PC-9 (cell line): ENCODE measurements at regions not wholly inside any gene's neighbourhood (a gene's known extent, or its start where the extent isn't known, plus 50 kb on each side); places are given as distances from the start of the nearest gene placed in this dataset.

ENCODE experiments used
- EZH2 ChIP-seq: fragments of 200-600 bp; sonication (generic); IDR thresholded peaks from 2 replicates; pipeline ENCODE4 v1.8.0; 2017; ENCODE audit warnings: antibody characterized with exemption, low read depth
- TF ChIP-seq, protein P1 (sequence below): fragments of 200-600 bp; sonication (generic); conservative IDR thresholded peaks from 2 replicates; pipeline ENCODE4 v1.6.1; 2017; ENCODE audit warnings: mixed run types, antibody characterized with exemption, mild to moderate bottlenecking, moderate library complexity

- TF ChIP-seq, protein P1, sequence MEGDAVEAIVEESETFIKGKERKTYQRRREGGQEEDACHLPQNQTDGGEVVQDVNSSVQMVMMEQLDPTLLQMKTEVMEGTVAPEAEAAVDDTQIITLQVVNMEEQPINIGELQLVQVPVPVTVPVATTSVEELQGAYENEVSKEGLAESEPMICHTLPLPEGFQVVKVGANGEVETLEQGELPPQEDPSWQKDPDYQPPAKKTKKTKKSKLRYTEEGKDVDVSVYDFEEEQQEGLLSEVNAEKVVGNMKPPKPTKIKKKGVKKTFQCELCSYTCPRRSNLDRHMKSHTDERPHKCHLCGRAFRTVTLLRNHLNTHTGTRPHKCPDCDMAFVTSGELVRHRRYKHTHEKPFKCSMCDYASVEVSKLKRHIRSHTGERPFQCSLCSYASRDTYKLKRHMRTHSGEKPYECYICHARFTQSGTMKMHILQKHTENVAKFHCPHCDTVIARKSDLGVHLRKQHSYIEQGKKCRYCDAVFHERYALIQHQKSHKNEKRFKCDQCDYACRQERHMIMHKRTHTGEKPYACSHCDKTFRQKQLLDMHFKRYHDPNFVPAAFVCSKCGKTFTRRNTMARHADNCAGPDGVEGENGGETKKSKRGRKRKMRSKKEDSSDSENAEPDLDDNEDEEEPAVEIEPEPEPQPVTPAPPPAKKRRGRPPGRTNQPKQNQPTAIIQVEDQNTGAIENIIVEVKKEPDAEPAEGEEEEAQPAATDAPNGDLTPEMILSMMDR = no peak
- TF ChIP-seq EZH2 = no peak
Measured at GRCh38 chr6:3661390-3661789, 90.1 kb downstream of the PXDC1 start.
